Vagina (tissue), 2 donors: ENCODE measurements at regions not wholly inside any gene's neighbourhood (a gene's known extent, or its start where the extent isn't known, plus 50 kb on each side); places are given as distances from the start of the nearest gene placed in this dataset.

Experiments
- POLR2A ChIP-seq, 2 donors: fragments of 450-650 bp; IDR thresholded peaks; one replicate each; pipeline ENCODE4 v1.6.1; 2017; ENCODE audit warnings: antibody characterized with exemption in 2 of 2, mild to moderate bottlenecking in 2 of 2, moderate library complexity in 2 of 2
- TF ChIP-seq, protein P1 (sequence below), 3 experiments: fragments of 450-650 bp in 2 of 3; fragments of 200-600 bp in 1 of 3; sonication (generic) in 1 of 3; IDR thresholded peaks; one replicate each; pipeline ENCODE4 v1.5.1; 2017 to 2019; ENCODE audit warnings: antibody characterized with exemption in 3 of 3, mild to moderate bottlenecking in 2 of 3, moderate library complexity in 2 of 3

DNA sequence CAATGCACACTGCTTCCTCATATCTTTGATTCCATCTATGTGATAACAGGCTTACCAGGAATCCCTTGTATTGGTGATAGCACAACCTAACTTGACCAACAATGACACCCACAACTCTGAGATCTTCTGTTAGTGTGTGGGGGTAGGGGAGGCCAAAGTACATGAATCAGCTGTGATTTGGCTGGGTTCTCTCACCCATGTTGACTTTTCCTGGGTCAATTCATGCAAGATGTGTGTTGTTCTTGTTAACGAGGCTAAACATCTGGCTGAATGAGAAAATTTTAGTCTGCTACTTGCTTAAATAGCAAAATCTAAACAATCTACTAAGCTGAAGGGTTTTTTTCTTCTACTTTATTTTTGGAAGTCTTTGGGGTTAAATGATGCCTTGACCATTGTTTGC lies 341.2 kb upstream of the SLC14A2 start:
- TF ChIP-seq POLR2A (IDR thresholded peaks at IDR 0.05), result no peak
- TF ChIP-seq, protein P1, sequence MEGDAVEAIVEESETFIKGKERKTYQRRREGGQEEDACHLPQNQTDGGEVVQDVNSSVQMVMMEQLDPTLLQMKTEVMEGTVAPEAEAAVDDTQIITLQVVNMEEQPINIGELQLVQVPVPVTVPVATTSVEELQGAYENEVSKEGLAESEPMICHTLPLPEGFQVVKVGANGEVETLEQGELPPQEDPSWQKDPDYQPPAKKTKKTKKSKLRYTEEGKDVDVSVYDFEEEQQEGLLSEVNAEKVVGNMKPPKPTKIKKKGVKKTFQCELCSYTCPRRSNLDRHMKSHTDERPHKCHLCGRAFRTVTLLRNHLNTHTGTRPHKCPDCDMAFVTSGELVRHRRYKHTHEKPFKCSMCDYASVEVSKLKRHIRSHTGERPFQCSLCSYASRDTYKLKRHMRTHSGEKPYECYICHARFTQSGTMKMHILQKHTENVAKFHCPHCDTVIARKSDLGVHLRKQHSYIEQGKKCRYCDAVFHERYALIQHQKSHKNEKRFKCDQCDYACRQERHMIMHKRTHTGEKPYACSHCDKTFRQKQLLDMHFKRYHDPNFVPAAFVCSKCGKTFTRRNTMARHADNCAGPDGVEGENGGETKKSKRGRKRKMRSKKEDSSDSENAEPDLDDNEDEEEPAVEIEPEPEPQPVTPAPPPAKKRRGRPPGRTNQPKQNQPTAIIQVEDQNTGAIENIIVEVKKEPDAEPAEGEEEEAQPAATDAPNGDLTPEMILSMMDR (IDR thresholded peaks at IDR 0.05), result no peak
